Large intestine (tissue), 3 donors: ENCODE measurements at regions not wholly inside any gene's neighbourhood (a gene's known extent, or its start where the extent isn't known, plus 50 kb on each side); places are given as distances from the start of the nearest gene placed in this dataset.
"Not testable (repeated sequence)": the region's sequence is repeated elsewhere in the genome, so short reads cannot be mapped to it uniquely, and the experiment has no call there.

Experiments
- DNase-seq, 2 donors: peaks; one replicate each; pipeline versions ENCODE4 v3.0.0 to v3.0.0-alpha.2; 2013
- H3K27ac ChIP-seq: one replicate; pipeline ENCODE4 v1.5.1; 2013; ENCODE audit warnings: low read length
- H3K27me3 ChIP-seq: 2 replicates; pipeline ENCODE4 v1.6.1; 2013; ENCODE audit warnings: low read length; ENCODE audit not compliant: control insufficient read depth, insufficient read depth
- H3K36me3 ChIP-seq: 2 replicates; pipeline ENCODE4 v1.6.1; 2013; ENCODE audit warnings: low read length; ENCODE audit not compliant: control insufficient read depth, insufficient read depth
- H3K4me1 ChIP-seq: one replicate; pipeline ENCODE4 v1.6.1; 2013; ENCODE audit warnings: low read length; ENCODE audit not compliant: control insufficient read depth, insufficient read depth
- H3K4me3 ChIP-seq: one replicate; pipeline ENCODE4 v1.5.1; 2013; ENCODE audit warnings: low read length
- H3K9me3 ChIP-seq: one replicate; pipeline ENCODE4 v1.6.1; 2013; ENCODE audit warnings: mild to moderate bottlenecking, low read depth, low read length, moderate library complexity; ENCODE audit not compliant: control insufficient read depth
- WGBS: methylation state at CpG from one replicate; pipeline ENCODE4 v1.1.5; 2013; ENCODE audit warnings: low lambda C conversion rate; ENCODE audit not compliant: insufficient coverage; 5-methylcytosine and 5-hydroxymethylcytosine counted together

GRCh38 chr6:134550604-134551003 is 232.7 kb upstream of the SGK1 start:
- Histone ChIP-seq H3K4me3 (no peak overlapping the region), H3K27ac (no peak overlapping the region)
- WGBS, result no CpG with 5 or more reads among the region's 3 CpGs

GRCh38 chr6:134549854-134550253 is 231.9 kb upstream of the SGK1 start:
- Histone ChIP-seq H3K9me3 (no peaks in the 10 kb centered on the region), H3K27ac (no peak overlapping the region), H3K36me3 (no peaks in the 10 kb centered on the region), H3K27me3 (no peaks in the 10 kb centered on the region), H3K4me3 (no peak overlapping the region), H3K4me1 (no peaks in the 10 kb centered on the region)
- DNase-seq, result no peak

More at GRCh38 chr6:134550604-134551003, 232.7 kb upstream of the SGK1 start:
- no peaks in the 10 kb centered on the region for H3K27me3 ChIP-seq
- H3K36me3 ChIP-seq, result no peaks in the 10 kb centered on the region
- no peaks in the 10 kb centered on the region for H3K9me3 ChIP-seq
- DNase-seq, result peak in 1 of 2 donors; percentile 13
- H3K4me1 ChIP-seq, result no peaks in the 10 kb centered on the region

- H3K9me3 ChIP-seq, result no peaks in the 10 kb centered on the region
- H3K27ac ChIP-seq, result no peak overlapping the region
- H3K27me3 ChIP-seq, result no peaks in the 10 kb centered on the region
- H3K4me1 ChIP-seq, result no peaks in the 10 kb centered on the region
- WGBS, result 88% methylated on average over 5 of the region's 8 CpGs
- no peaks in the 10 kb centered on the region for H3K36me3 ChIP-seq
- H3K4me3 ChIP-seq, result no peak overlapping the region
- DNase-seq, result no peak
Measured at GRCh38 chr6:134546962-134547645, 229.2 kb upstream of the SGK1 start.

GRCh38 chr6:134544737-134545136 is 226.8 kb upstream of the SGK1 start:
- H3K4me1 ChIP-seq, result no peaks in the 10 kb centered on the region
- no peaks in the 10 kb centered on the region for H3K9me3 ChIP-seq
- no peaks in the 10 kb centered on the region for H3K36me3 ChIP-seq
- no peak for DNase-seq
- no CpG with 5 or more reads among the region's 2 CpGs for WGBS
- H3K27ac ChIP-seq, result no peak overlapping the region
- H3K4me3 ChIP-seq, result no peak overlapping the region
- H3K27me3 ChIP-seq, result no peaks in the 10 kb centered on the region

GRCh38 chr6:134543128-134543527 is 225.2 kb upstream of the SGK1 start:
- H3K9me3 ChIP-seq, result no peaks in the 10 kb centered on the region
- DNase-seq, result no peak
- WGBS, result no CpG with 5 or more reads among the region's 1 CpG
- H3K27me3 ChIP-seq, result no peaks in the 10 kb centered on the region
- no peaks in the 10 kb centered on the region for H3K36me3 ChIP-seq
- H3K4me1 ChIP-seq, result no peaks in the 10 kb centered on the region
- no peak overlapping the region for H3K27ac ChIP-seq
- H3K4me3 ChIP-seq, result no peak overlapping the region

GRCh38 chr6:134541001-134541400 is 223.1 kb upstream of the SGK1 start:
- Histone ChIP-seq H3K4me3 (no peak overlapping the region), H3K27me3 (no peaks in the 10 kb centered on the region), H3K4me1 (no peaks in the 10 kb centered on the region), H3K9me3 (no peaks in the 10 kb centered on the region), H3K27ac (no peak overlapping the region), H3K36me3 (no peaks in the 10 kb centered on the region)
- WGBS, result 100% methylated on average over 2 of the region's 4 CpGs
- peak in 1 of 2 donors; percentile 12 for DNase-seq

- Histone ChIP-seq H3K27ac (no peak overlapping the region), H3K4me1 (no peaks in the 10 kb centered on the region), H3K9me3 (no peaks in the 10 kb centered on the region), H3K27me3 (no peaks in the 10 kb centered on the region), H3K36me3 (no peaks in the 10 kb centered on the region), H3K4me3 (no peak overlapping the region)
- WGBS, result no CpG with 5 or more reads among the region's 7 CpGs
- DNase-seq, result no peak
Measured at GRCh38 chr6:134539865-134540323, 222.0 kb upstream of the SGK1 start.

GRCh38 chr6:134537765-134538164 is 219.9 kb upstream of the SGK1 start:
- not testable (repeated sequence) for H3K27me3 ChIP-seq, H3K4me3 ChIP-seq, H3K36me3 ChIP-seq, H3K27ac ChIP-seq, H3K9me3 ChIP-seq, DNase-seq, H3K4me1 ChIP-seq
- WGBS, result no CpG with 5 or more reads among the region's 10 CpGs

- Histone ChIP-seq H3K27ac (no peak overlapping the region), H3K9me3 (no peaks in the 10 kb centered on the region), H3K4me1 (no peaks in the 10 kb centered on the region), H3K36me3 (no peaks in the 10 kb centered on the region), H3K27me3 (no peaks in the 10 kb centered on the region), H3K4me3 (no peak overlapping the region)
- WGBS, result 100% methylated on average over 2 of the region's 2 CpGs
- no peak for DNase-seq
Measured at GRCh38 chr6:134537146-134537555, 219.2 kb upstream of the SGK1 start.

GRCh38 chr6:134535831-134536230 is 217.9 kb upstream of the SGK1 start:
- Histone ChIP-seq H3K36me3 (no peaks in the 10 kb centered on the region), H3K27me3 (no peaks in the 10 kb centered on the region), H3K4me3 (no peak overlapping the region), H3K9me3 (no peaks in the 10 kb centered on the region), H3K27ac (no peak overlapping the region), H3K4me1 (no peaks in the 10 kb centered on the region)
- 100% methylated on average over 1 of the region's 2 CpGs for WGBS
- no peak for DNase-seq

- Histone ChIP-seq H3K4me1 (no peaks in the 10 kb centered on the region), H3K27ac (no peak overlapping the region), H3K27me3 (no peaks in the 10 kb centered on the region), H3K9me3 (no peaks in the 10 kb centered on the region), H3K4me3 (no peak overlapping the region), H3K36me3 (no peaks in the 10 kb centered on the region)
- DNase-seq, result no peak
- WGBS, result no CpG with 5 or more reads among the region's 2 CpGs
Measured at GRCh38 chr6:134534708-134535149, 216.8 kb upstream of the SGK1 start.
